ENCODE measurements at regions not wholly inside any gene's neighbourhood (a gene's known extent, or its start where the extent isn't known, plus 50 kb on each side); places are given as distances from the start of the nearest gene placed in this dataset.

DNA sequence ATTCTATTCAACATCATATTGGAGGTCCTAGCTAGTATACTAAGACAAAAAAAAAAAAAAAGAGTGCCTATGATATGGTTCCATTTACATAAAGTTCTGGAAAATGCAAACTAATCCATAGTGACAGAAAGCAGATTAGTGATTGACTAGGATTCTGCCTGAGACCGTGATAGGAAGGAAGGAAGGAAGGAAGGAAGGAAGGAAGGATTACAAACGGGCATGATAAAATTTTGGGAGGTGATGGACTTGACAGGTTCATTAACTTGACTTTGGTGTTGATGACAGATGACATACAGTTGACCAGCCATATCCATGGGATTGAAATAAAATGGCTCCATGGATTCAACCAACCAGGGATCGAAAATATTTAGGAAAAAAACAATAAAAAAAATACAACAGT lies 79.1 kb upstream of the MAN2A1 start:
- TF ChIP-seq POLR2A (IDR thresholded peaks at IDR 0.05; ENCODE audit: low read depth, low read length) (no peak), POLR2AphosphoS5 (IDR thresholded peaks at IDR 0.05; ENCODE audit: low read depth, low read length) (no peak), TAF1 (IDR thresholded peaks at IDR 0.05; ENCODE audit: borderline replicate concordance, low read depth, low read length) (no peak)
